ENCODE measurements at regions not wholly inside any gene's neighbourhood (a gene's known extent, or its start where the extent isn't known, plus 50 kb on each side); places are given as distances from the start of the nearest gene placed in this dataset.
"Not testable (repeated sequence)": the region's sequence is repeated elsewhere in the genome, so short reads cannot be mapped to it uniquely, and the experiment has no call there.

DNA sequence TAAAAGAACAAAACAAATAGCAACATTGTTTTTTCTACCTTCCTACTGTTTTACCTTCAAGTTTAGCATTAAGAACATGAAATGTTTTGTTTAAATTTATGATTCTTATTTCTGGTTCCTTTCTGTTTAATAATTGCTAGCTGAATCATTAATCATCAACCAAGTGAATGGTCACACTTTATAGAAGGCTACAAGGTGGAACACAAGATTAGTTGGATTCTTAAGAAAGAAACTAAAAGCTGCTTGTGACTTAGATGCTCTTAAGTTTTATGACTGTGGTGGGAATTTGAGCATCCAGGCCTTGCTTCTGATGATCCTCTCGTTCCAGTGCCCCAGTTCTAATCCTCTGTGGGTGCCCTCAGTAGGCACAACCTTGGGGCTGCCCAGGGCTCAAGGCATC lies 947.5 kb upstream of the DEFB115 start:
- not testable (repeated sequence) for H3K9me3 ChIP-seq (ENCODE audit: insufficient read depth, low read depth, low read length); H3K36me3 ChIP-seq (ENCODE audit: insufficient read depth, low read length); H3K4me2 ChIP-seq (ENCODE audit: low read length); FAIRE-seq; H3K4me3 ChIP-seq (ENCODE audit: insufficient read depth, low read depth, low read length); H3K27me3 ChIP-seq (ENCODE audit: insufficient read depth, low read length); H3K27ac ChIP-seq (ENCODE audit: low read depth, low read length); H3K36me3 Mint-ChIP-seq (ENCODE audit: low read depth, unreplicated experiment); DNase-seq (ENCODE audit: low read depth); H3K4me3 Mint-ChIP-seq (ENCODE audit: unreplicated experiment); H2AFZ ChIP-seq (ENCODE audit: low read depth, low read length); H3K9ac ChIP-seq (ENCODE audit: low read length); H3K79me2 ChIP-seq (ENCODE audit: insufficient read depth, low read length); H3K27ac Mint-ChIP-seq (ENCODE audit: unreplicated experiment); H3K4me1 Mint-ChIP-seq (ENCODE audit: low read depth, unreplicated experiment); H3K4me1 ChIP-seq (ENCODE audit: insufficient read depth, low read length); H4K20me1 ChIP-seq (ENCODE audit: insufficient read depth, low read length); H3K9me3 Mint-ChIP-seq (ENCODE audit: unreplicated experiment)
- peaks cover 19% of the 10 kb centered on the region for H3K27me3 Mint-ChIP-seq (ENCODE audit: low read depth, unreplicated experiment)

GRCh38 chr20:30310385-30310784 lies 947.1 kb upstream of the DEFB115 start:
- H3K36me3 ChIP-seq (ENCODE audit: insufficient read depth, low read length); FAIRE-seq; H3K36me3 Mint-ChIP-seq (ENCODE audit: low read depth, unreplicated experiment); H4K20me1 ChIP-seq (ENCODE audit: insufficient read depth, low read length); H3K4me3 Mint-ChIP-seq (ENCODE audit: unreplicated experiment); H3K27ac ChIP-seq (ENCODE audit: low read depth, low read length); H3K4me1 ChIP-seq (ENCODE audit: insufficient read depth, low read length); H3K27ac Mint-ChIP-seq (ENCODE audit: unreplicated experiment); H3K4me3 ChIP-seq (ENCODE audit: insufficient read depth, low read depth, low read length); H3K9me3 ChIP-seq (ENCODE audit: insufficient read depth, low read depth, low read length); H3K4me1 Mint-ChIP-seq (ENCODE audit: low read depth, unreplicated experiment); H3K4me2 ChIP-seq (ENCODE audit: low read length); H3K27me3 ChIP-seq (ENCODE audit: insufficient read depth, low read length); H3K9ac ChIP-seq (ENCODE audit: low read length); H2AFZ ChIP-seq (ENCODE audit: low read depth, low read length); H3K9me3 Mint-ChIP-seq (ENCODE audit: unreplicated experiment); H3K79me2 ChIP-seq (ENCODE audit: insufficient read depth, low read length); DNase-seq (ENCODE audit: low read depth): not testable (repeated sequence)
- H3K27me3 Mint-ChIP-seq (ENCODE audit: low read depth, unreplicated experiment) = peaks cover 19% of the 10 kb centered on the region

GRCh38 chr20:30312220-30312619 lies 945.2 kb upstream of the DEFB115 start:
- not testable (repeated sequence) for H3K27ac Mint-ChIP-seq (ENCODE audit: unreplicated experiment); H3K4me3 ChIP-seq (ENCODE audit: insufficient read depth, low read depth, low read length); H2AFZ ChIP-seq (ENCODE audit: low read depth, low read length); H3K27me3 ChIP-seq (ENCODE audit: insufficient read depth, low read length); DNase-seq (ENCODE audit: low read depth); H3K27ac ChIP-seq (ENCODE audit: low read depth, low read length); H3K4me3 Mint-ChIP-seq (ENCODE audit: unreplicated experiment); H4K20me1 ChIP-seq (ENCODE audit: insufficient read depth, low read length); H3K9me3 ChIP-seq (ENCODE audit: insufficient read depth, low read depth, low read length); FAIRE-seq; H3K4me1 Mint-ChIP-seq (ENCODE audit: low read depth, unreplicated experiment); H3K36me3 ChIP-seq (ENCODE audit: insufficient read depth, low read length); H3K4me1 ChIP-seq (ENCODE audit: insufficient read depth, low read length); H3K9me3 Mint-ChIP-seq (ENCODE audit: unreplicated experiment); H3K9ac ChIP-seq (ENCODE audit: low read length); H3K36me3 Mint-ChIP-seq (ENCODE audit: low read depth, unreplicated experiment); H3K4me2 ChIP-seq (ENCODE audit: low read length); H3K79me2 ChIP-seq (ENCODE audit: insufficient read depth, low read length)
- peaks cover 22% of the 10 kb centered on the region for H3K27me3 Mint-ChIP-seq (ENCODE audit: low read depth, unreplicated experiment)

DNA sequence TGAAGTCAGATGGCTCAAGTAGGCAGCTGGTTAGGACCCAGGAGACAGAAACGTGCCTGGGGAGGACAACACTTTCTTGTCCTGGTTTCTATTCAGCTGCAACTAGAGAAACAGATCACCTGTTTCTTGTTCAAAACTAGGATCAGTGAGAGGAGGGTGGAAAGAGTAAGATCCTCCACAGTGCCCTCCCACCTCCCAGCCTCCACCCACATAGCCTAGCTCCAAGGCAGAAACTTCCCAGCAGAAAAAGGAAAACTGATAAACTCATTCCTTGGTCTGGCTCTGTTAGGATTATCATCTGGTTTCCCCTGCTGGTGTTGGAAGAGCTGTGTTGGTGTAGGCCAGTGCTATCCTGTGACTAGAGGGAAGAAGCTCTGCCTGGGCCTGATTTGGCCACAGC lies 943.8 kb upstream of the DEFB115 start:
- H3K27ac ChIP-seq (ENCODE audit: low read depth, low read length); H3K36me3 Mint-ChIP-seq (ENCODE audit: low read depth, unreplicated experiment); H4K20me1 ChIP-seq (ENCODE audit: insufficient read depth, low read length); H3K27ac Mint-ChIP-seq (ENCODE audit: unreplicated experiment); H2AFZ ChIP-seq (ENCODE audit: low read depth, low read length); H3K9me3 ChIP-seq (ENCODE audit: insufficient read depth, low read depth, low read length); H3K4me1 Mint-ChIP-seq (ENCODE audit: low read depth, unreplicated experiment); H3K9ac ChIP-seq (ENCODE audit: low read length); H3K27me3 ChIP-seq (ENCODE audit: insufficient read depth, low read length); H3K4me1 ChIP-seq (ENCODE audit: insufficient read depth, low read length); H3K4me2 ChIP-seq (ENCODE audit: low read length); H3K9me3 Mint-ChIP-seq (ENCODE audit: unreplicated experiment); FAIRE-seq; H3K4me3 ChIP-seq (ENCODE audit: insufficient read depth, low read depth, low read length); H3K4me3 Mint-ChIP-seq (ENCODE audit: unreplicated experiment); H3K79me2 ChIP-seq (ENCODE audit: insufficient read depth, low read length); DNase-seq (ENCODE audit: low read depth); H3K36me3 ChIP-seq (ENCODE audit: insufficient read depth, low read length): not testable (repeated sequence)
- H3K27me3 Mint-ChIP-seq (ENCODE audit: low read depth, unreplicated experiment) = peaks cover 27% of the 10 kb centered on the region

DNA sequence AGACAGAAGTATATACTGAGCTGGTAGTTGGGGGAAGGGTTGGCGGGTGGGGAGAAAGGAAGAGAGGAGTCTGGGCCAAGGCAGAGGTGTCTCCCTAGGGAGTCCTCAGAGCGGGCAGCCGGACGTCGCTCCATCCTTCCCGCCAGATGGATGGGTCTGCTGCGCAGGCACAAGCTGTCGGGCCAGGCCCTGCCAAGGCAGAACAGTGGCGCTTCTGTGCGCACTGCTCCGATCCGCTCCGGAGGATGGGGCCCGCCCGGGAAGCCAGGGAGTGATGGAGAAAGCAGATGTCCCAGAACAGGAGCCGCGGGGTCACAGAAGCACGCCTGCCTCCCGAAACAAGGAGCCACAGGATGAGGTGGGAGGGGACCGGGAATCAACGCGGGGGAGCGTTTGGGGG lies 941.4 kb upstream of the DEFB115 start:
- H3K79me2 ChIP-seq (ENCODE audit: insufficient read depth, low read length); H4K20me1 ChIP-seq (ENCODE audit: insufficient read depth, low read length); H3K27ac Mint-ChIP-seq (ENCODE audit: unreplicated experiment); H3K9ac ChIP-seq (ENCODE audit: low read length); H3K36me3 ChIP-seq (ENCODE audit: insufficient read depth, low read length); DNase-seq (ENCODE audit: low read depth); H3K9me3 Mint-ChIP-seq (ENCODE audit: unreplicated experiment); H2AFZ ChIP-seq (ENCODE audit: low read depth, low read length); H3K4me2 ChIP-seq (ENCODE audit: low read length); H3K4me1 ChIP-seq (ENCODE audit: insufficient read depth, low read length); H3K4me1 Mint-ChIP-seq (ENCODE audit: low read depth, unreplicated experiment); H3K36me3 Mint-ChIP-seq (ENCODE audit: low read depth, unreplicated experiment); H3K4me3 ChIP-seq (ENCODE audit: insufficient read depth, low read depth, low read length); H3K4me3 Mint-ChIP-seq (ENCODE audit: unreplicated experiment); H3K9me3 ChIP-seq (ENCODE audit: insufficient read depth, low read depth, low read length); H3K27ac ChIP-seq (ENCODE audit: low read depth, low read length); H3K27me3 ChIP-seq (ENCODE audit: insufficient read depth, low read length); FAIRE-seq: not testable (repeated sequence)
- H3K27me3 Mint-ChIP-seq (ENCODE audit: low read depth, unreplicated experiment) = peaks cover 23% of the 10 kb centered on the region

- not testable (repeated sequence) for H3K4me3 ChIP-seq (ENCODE audit: insufficient read depth, low read depth, low read length); H3K27ac ChIP-seq (ENCODE audit: low read depth, low read length); H3K9ac ChIP-seq (ENCODE audit: low read length); H2AFZ ChIP-seq (ENCODE audit: low read depth, low read length); H3K27me3 ChIP-seq (ENCODE audit: insufficient read depth, low read length); H3K4me1 Mint-ChIP-seq (ENCODE audit: low read depth, unreplicated experiment); DNase-seq (ENCODE audit: low read depth); H4K20me1 ChIP-seq (ENCODE audit: insufficient read depth, low read length); H3K4me2 ChIP-seq (ENCODE audit: low read length); H3K79me2 ChIP-seq (ENCODE audit: insufficient read depth, low read length); H3K4me3 Mint-ChIP-seq (ENCODE audit: unreplicated experiment); H3K36me3 Mint-ChIP-seq (ENCODE audit: low read depth, unreplicated experiment); H3K9me3 Mint-ChIP-seq (ENCODE audit: unreplicated experiment); FAIRE-seq; H3K27ac Mint-ChIP-seq (ENCODE audit: unreplicated experiment); H3K9me3 ChIP-seq (ENCODE audit: insufficient read depth, low read depth, low read length); H3K4me1 ChIP-seq (ENCODE audit: insufficient read depth, low read length); H3K36me3 ChIP-seq (ENCODE audit: insufficient read depth, low read length)
- H3K27me3 Mint-ChIP-seq (ENCODE audit: low read depth, unreplicated experiment) = peaks cover 23% of the 10 kb centered on the region
These were observed 940.7 kb upstream of the DEFB115 start for GRCh38 chr20:30316532-30317299.
